ENCODE measurements at regions not wholly inside any gene's neighbourhood (a gene's known extent, or its start where the extent isn't known, plus 50 kb on each side); places are given as distances from the start of the nearest gene placed in this dataset.
"Not testable (repeated sequence)": the region's sequence is repeated elsewhere in the genome, so short reads cannot be mapped to it uniquely, and the experiment has no call there.

DNA sequence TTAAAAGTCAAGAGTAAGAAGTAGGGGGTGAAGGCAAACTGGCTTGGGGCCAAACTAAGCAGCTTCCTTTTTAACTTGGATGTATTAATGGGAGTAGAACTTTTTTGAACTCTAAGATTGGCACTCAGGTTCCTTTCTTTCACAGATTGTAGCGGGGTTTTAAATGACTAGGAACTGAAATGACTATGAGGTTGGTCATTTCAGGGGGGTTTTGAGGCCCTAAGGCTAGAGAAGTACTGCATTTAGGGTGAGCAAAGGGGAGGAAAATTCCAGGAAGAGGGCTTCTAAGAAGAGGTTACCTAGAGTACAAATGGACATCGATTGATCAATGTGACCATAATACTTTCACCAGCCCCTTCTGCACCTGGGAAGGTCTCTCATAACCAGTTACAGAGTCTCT lies 381.8 kb downstream of the MLLT3 start:
- no peaks in the 10 kb centered on the region for H3K9me3 ChIP-seq
- TF ChIP-seq, protein P1, sequence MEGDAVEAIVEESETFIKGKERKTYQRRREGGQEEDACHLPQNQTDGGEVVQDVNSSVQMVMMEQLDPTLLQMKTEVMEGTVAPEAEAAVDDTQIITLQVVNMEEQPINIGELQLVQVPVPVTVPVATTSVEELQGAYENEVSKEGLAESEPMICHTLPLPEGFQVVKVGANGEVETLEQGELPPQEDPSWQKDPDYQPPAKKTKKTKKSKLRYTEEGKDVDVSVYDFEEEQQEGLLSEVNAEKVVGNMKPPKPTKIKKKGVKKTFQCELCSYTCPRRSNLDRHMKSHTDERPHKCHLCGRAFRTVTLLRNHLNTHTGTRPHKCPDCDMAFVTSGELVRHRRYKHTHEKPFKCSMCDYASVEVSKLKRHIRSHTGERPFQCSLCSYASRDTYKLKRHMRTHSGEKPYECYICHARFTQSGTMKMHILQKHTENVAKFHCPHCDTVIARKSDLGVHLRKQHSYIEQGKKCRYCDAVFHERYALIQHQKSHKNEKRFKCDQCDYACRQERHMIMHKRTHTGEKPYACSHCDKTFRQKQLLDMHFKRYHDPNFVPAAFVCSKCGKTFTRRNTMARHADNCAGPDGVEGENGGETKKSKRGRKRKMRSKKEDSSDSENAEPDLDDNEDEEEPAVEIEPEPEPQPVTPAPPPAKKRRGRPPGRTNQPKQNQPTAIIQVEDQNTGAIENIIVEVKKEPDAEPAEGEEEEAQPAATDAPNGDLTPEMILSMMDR (IDR thresholded peaks at IDR 0.05), result no peak
- H3K4me1 ChIP-seq, result no peaks in the 10 kb centered on the region
- DNase-seq, result no peak
- no peaks in the 10 kb centered on the region for H3K36me3 ChIP-seq
- intact Hi-C loops (cut with DNase I; ENCODE audit: low total_unique reads), result no loop called here
- H3K4me3 ChIP-seq, result no peak overlapping the region
- no peaks in the 10 kb centered on the region for H3K27me3 ChIP-seq
- H3K27ac ChIP-seq, result no peak overlapping the region

DNA sequence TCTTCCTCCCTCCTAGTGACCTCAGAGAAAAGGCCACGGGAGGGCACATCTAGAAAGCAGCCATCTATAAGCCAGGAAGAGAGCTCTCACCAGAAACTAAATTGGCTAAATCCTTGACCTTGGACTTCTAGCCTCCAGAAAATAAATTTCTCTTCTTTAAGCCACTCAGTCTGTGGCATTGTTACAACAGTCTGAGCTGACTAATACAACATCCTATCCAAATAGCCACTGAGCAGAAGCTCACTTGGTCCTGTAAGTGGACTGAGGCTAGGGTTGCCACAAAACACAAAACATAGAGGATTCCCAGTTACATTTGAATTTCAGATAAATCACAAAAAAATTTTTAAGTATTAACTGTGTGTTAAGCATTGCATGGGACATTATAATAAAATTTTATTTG lies 383.4 kb downstream of the MLLT3 start:
- intact Hi-C loops (cut with DNase I; ENCODE audit: low total_unique reads), result no loop called here
- H3K9me3 ChIP-seq, result no peaks in the 10 kb centered on the region
- H3K36me3 ChIP-seq, result no peaks in the 10 kb centered on the region
- TF ChIP-seq, protein P1 (IDR thresholded peaks at IDR 0.05), result no peak
- no peak overlapping the region for H3K27ac ChIP-seq
- DNase-seq, result no peak
- no peaks in the 10 kb centered on the region for H3K27me3 ChIP-seq
- no peak overlapping the region for H3K4me3 ChIP-seq
- no peaks in the 10 kb centered on the region for H3K4me1 ChIP-seq

DNA sequence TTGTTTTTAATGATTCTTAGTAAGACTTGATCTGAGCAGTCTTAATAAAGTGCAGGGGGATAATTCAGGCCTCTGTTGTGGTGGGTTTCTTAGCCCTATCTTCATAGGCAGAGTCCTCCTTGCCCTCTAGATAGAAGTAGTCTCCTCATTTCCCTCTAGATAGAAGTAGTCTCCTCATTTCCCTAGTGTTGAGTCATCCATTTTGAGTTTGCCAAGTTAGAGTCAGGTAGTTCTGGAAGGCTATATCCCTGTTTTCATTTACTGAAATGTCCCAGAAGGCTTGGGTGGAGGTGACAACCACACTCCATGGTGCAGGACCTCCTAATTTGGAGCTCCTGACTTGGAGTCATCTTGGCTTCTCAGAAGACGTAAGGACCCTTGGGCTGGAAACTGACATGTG lies 384.6 kb downstream of the MLLT3 start:
- no peak for DNase-seq
- Histone ChIP-seq H3K9me3 (no peaks in the 10 kb centered on the region), H3K27me3 (no peaks in the 10 kb centered on the region), H3K4me3 (no peak overlapping the region), H3K4me1 (no peaks in the 10 kb centered on the region), H3K27ac (no peak overlapping the region), H3K36me3 (no peaks in the 10 kb centered on the region)
- intact Hi-C loops (cut with DNase I; ENCODE audit: low total_unique reads), result no loop called here
- TF ChIP-seq, protein P1 (IDR thresholded peaks at IDR 0.05), result no peak

DNA sequence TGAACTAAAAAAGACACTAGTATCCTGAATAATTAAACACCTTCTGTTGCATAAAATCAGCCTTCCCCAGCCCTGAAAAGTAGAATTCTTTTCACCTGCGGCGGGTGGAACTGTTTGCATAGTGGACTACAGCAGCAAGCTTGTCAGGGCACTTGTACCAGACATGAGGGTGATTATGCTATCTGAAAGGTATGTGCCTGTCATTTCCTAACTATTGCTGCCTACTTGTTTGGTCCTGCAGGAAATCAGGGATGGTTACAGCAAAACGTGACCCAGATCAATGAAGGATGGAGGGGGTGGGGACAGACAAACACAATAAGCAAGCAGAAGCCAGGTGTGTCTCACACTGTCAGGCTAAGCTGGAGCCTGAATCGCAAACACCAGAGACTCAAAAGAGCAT lies 385.6 kb downstream of the MLLT3 start:
- intact Hi-C loops (cut with DNase I; ENCODE audit: low total_unique reads), result no loop called here
- no peaks in the 10 kb centered on the region for H3K9me3 ChIP-seq
- no peaks in the 10 kb centered on the region for H3K36me3 ChIP-seq
- H3K27me3 ChIP-seq, result no peaks in the 10 kb centered on the region
- no peak overlapping the region for H3K27ac ChIP-seq
- TF ChIP-seq, protein P1 (IDR thresholded peaks at IDR 0.05), result no peak
- no peak for DNase-seq
- H3K4me1 ChIP-seq, result no peaks in the 10 kb centered on the region
- H3K4me3 ChIP-seq, result no peak overlapping the region

DNA sequence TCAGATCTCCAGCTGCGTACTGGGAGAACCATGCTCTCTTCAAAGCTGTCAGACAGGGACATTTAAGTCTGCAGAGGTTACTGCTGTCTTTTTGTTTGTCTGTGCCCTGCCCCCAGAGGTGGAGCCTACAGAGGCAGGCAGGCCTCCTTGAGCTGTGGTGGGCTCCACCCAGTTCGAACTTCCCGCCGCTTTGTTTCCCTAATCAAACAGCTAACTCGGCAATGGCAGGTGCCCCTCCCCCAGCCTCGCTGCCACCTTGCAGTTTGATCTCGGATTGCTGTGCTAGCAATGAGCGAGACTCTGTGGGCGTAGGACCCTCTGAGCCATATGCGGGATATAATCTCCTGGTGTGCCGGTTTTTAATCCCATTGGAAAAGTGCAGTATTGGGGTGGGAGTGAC lies 387.1 kb downstream of the MLLT3 start:
- H3K4me3 ChIP-seq; H3K27me3 ChIP-seq; H3K27ac ChIP-seq; H3K9me3 ChIP-seq; H3K36me3 ChIP-seq; H3K4me1 ChIP-seq; intact Hi-C loops (cut with DNase I; ENCODE audit: low total_unique reads); DNase-seq: not testable (repeated sequence)

DNA sequence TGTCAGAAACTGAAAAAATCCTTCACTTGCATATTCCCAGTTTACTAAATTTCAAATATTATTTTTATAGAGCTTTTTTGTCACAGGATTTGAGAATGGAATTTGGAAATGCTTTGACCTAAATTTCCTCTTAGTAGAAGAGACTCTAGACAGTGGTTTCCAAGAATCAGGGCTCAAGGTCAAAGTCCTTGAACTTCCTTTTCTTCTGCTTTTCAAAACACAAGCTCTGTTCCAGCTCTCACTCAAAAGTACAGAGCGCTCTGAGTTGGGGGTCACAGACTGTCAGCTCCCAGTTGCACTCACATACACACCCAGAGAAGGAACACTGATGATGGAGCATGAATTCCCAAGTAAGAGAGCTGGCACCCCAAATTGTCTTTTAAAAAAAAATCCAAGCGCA lies 394.2 kb downstream of the MLLT3 start:
- Histone ChIP-seq H3K27me3 (no peaks in the 10 kb centered on the region), H3K27ac (no peak overlapping the region), H3K4me3 (no peak overlapping the region), H3K9me3 (no peaks in the 10 kb centered on the region), H3K36me3 (no peaks in the 10 kb centered on the region), H3K4me1 (no peaks in the 10 kb centered on the region)
- TF ChIP-seq, protein P1 (IDR thresholded peaks at IDR 0.05), result no peak
- no peak for DNase-seq
- intact Hi-C loops (cut with DNase I; ENCODE audit: low total_unique reads), result no loop called here

All from tibial artery (tissue), 4 donors.